ENCODE measurements at regions not wholly inside any gene's neighbourhood (a gene's known extent, or its start where the extent isn't known, plus 50 kb on each side); places are given as distances from the start of the nearest gene placed in this dataset.
"Not testable (repeated sequence)": the region's sequence is repeated elsewhere in the genome, so short reads cannot be mapped to it uniquely, and the experiment has no call there.

GRCh38 chr3:144843099-144843498, 871.5 kb downstream of the DIPK2A start:
- no peak for DNase-seq

- DNase-seq, result no peak
Measured at GRCh38 chr3:144852999-144853398, 881.4 kb downstream of the DIPK2A start.

- not testable (repeated sequence) for DNase-seq
Measured at GRCh38 chr3:144854020-144854419, 882.4 kb downstream of the DIPK2A start.

- no peak for DNase-seq
Measured at GRCh38 chr3:144859161-144859560, 887.5 kb downstream of the DIPK2A start.

GRCh38 chr3:144864646-144865045, 893.0 kb downstream of the DIPK2A start:
- no peak for DNase-seq

GRCh38 chr3:144865948-144866347, 894.3 kb downstream of the DIPK2A start:
- no peak for DNase-seq

GRCh38 chr3:144866476-144866875, 894.9 kb downstream of the DIPK2A start:
- DNase-seq, result no peak

- DNase-seq, result no peak
Measured at GRCh38 chr3:144868506-144868905, 896.9 kb downstream of the DIPK2A start.

- no peak for DNase-seq
Measured at GRCh38 chr3:144873066-144873465, 901.4 kb downstream of the DIPK2A start.

- DNase-seq, result no peak
Measured at GRCh38 chr3:144875211-144875610, 903.6 kb downstream of the DIPK2A start.

GRCh38 chr3:144877356-144877755, 905.7 kb downstream of the DIPK2A start:
- DNase-seq, result no peak

GRCh38 chr3:144879701-144880100, 908.1 kb downstream of the DIPK2A start:
- no peak for DNase-seq

- no peak for DNase-seq
Measured at GRCh38 chr3:144893980-144894379, 922.4 kb downstream of the DIPK2A start.

GRCh38 chr3:144894576-144894975, 923.0 kb downstream of the DIPK2A start:
- DNase-seq, result no peak

GRCh38 chr3:144900366-144900765, 928.7 kb downstream of the DIPK2A start:
- DNase-seq, result no peak

- not testable (repeated sequence) for DNase-seq
Measured at GRCh38 chr3:144907581-144907980, 936.0 kb downstream of the DIPK2A start.

GRCh38 chr3:144912968-144913367, 941.3 kb downstream of the DIPK2A start:
- DNase-seq, result no peak

- no peak for DNase-seq
Measured at GRCh38 chr3:144915202-144915601, 943.6 kb downstream of the DIPK2A start.

- DNase-seq, result no peak
Measured at GRCh38 chr3:144921710-144922109, 950.1 kb downstream of the DIPK2A start.

GRCh38 chr3:144923046-144923775, 951.6 kb downstream of the DIPK2A start:
- DNase-seq, result no peak

- no peak for DNase-seq
Measured at GRCh38 chr3:144930431-144930830, 958.8 kb downstream of the DIPK2A start.

- DNase-seq, result no peak
Measured at GRCh38 chr3:144931590-144931989, 960.0 kb downstream of the DIPK2A start.

GRCh38 chr3:144942093-144942837, 970.6 kb downstream of the DIPK2A start:
- no peak for DNase-seq

- DNase-seq, result no peak
Measured at GRCh38 chr3:144942838-144943197, 971.2 kb downstream of the DIPK2A start.

All from T-helper 1 cell (primary cell).